ELR (cell line): ENCODE measurements at regions not wholly inside any gene's neighbourhood (a gene's known extent, or its start where the extent isn't known, plus 50 kb on each side); places are given as distances from the start of the nearest gene placed in this dataset.

Source experiments
- DNase-seq: peaks from one replicate; pipeline ENCODE4 v3.0.0-alpha.2; 2015; ENCODE audit warnings: low read depth

DNA sequence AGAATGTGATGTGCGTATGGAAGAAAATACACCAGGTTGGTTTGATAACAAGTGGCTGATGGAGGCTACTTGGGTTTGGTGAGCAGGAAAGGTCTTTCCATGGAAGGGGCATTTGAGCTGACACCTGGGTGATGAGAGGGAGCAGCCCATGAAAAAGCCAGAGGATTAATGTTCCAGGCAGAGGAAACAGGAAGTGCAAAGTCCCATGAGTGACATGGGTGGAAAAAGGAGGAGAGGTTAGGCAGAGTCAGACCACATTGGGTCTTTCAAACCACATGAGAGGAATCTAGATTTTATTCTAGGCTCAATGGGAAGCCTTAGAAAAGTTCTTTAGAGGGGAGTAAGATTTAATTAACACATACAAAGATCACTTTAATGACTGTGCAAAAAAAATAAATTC, 195.7 kb downstream of the LRATD1 start:
- DNase-seq, result no peak

DNA sequence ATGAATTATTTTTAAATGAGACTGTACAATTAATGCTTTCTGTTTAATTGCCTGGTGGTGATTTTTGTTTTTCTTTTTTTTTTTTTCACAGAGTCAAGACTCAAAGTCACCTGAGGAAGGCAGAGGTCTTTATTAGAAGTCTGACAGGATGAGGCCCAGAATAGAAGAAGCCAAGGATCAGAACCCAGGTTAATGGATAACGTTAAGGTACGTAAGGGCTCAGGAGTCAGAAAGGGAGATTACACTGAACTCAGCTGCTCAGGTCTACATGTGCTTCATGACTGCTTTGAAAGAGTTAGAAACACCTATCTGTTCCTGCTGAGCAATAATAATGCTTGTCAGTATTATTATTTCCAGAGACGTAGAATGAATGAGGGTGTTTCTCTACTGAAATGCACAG, 196.5 kb downstream of the LRATD1 start:
- DNase-seq, result no peak

DNA sequence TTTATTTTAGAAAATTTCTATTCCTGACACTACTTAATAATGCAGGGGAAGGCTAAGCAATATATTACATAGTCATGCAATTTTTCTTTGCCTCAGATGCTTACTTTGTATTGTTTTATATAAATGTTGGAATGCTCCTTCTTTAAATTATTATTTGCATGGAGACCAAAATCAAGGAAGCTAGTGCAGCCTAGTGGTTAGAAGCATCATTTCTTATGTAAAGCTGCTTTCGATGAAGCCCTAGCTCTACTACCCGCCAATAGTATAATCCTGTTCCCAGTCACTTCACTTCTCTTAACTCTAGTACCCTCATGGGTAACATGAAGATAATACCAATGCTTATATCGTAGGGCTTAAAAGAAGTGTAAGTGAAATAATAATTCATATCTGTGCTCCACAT, 198.9 kb downstream of the LRATD1 start:
- DNase-seq, result peak; percentile 22

DNA sequence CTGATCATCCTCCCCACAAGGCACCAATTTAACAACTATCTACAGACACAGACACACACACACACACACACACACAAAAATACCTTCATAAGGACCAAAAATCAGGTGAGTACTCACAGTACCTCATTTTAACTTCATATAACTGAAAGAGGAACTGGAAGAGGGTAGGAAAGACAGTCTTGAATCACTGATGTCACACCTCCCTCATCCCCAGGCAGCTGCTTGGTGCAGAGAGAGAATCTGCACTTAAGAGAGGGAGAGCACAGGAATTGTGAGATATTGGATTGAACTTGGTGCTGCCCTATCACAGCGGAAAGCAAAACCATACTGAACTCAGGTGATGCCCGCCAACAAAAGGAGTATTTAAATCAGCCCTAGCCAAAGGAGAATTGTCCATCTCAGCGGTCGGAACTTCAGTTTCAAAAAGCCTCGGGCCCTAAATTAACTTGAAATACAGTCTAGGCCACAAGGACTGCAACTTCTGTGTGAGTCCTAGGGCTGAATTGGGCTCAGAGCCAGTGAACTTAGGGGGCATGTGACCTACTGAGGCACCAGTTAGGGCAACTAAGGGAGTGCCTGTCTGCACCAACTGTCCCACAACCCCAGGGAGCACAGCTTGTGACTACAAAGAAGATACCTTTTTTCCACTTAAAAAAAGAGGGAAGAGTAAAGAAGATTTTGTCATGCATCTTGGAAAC, 211.1 kb downstream of the LRATD1 start:
- DNase-seq, result no peak

DNA sequence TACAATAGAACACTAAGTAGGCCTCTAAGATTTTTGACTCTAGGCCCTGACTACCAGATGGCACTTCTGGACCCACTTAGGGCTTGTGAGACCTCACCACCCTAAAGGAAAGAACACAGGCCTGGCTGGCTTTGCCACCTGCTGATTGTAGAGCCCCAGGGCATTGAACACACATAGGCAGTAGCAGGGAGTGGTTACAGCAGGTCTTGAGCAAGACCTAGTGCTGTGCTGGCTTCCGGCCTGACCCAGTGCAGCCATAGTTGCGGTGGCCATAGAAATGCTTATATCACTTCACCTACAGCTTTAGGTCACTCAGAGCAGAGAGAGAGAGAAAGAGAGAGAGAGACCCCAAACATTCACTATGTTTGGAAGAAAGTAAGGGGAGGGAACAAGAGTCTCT, 223.2 kb downstream of the LRATD1 start:
- DNase-seq, result no peak

DNA sequence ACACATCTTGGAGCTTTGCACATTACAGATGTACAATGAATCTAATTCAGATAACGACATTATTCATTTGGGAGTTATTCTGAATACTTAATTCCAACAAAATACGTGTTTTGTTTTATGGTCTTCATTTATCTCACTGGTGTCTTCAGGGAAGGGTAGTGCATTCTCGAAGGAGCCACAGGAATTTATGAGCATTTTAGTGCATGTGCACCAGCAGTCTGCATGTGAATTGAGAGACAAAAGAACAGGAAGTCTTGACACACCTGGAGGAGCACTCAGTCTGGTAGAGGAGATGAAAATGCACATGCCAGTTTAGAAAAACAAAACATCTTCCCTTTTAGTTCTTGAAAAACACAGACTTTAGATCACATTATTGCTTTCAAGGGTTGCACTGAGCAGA, 228.7 kb downstream of the LRATD1 start:
- no peak for DNase-seq

DNA sequence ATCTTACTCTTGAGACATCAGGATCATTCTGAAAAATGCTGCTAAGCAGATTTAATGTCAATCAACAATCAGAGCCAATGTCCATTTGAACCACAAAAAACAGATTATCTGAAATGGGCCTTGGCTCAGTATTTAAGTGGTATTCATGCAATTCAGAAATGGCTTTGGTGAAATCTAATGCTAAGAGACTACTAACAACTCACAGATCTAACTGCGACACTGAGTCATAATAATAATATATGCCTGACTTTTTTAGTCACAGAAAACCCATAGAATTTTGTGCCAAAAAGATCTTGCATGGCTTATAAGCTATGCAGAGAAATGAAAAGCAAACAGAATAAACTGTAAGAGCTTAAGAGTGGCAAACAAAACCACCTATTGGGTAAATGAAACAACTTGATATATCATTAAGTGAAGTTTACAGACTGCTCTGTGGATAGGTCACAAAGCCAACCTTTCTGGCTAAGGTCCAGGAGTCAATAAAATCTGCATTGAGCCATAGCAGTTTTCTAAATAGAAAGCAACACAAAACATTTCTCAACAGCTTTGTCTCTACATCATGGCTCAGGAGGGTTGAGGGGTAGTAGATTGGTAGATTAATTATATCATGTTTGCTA, 234.3 kb downstream of the LRATD1 start:
- no peak for DNase-seq

DNA sequence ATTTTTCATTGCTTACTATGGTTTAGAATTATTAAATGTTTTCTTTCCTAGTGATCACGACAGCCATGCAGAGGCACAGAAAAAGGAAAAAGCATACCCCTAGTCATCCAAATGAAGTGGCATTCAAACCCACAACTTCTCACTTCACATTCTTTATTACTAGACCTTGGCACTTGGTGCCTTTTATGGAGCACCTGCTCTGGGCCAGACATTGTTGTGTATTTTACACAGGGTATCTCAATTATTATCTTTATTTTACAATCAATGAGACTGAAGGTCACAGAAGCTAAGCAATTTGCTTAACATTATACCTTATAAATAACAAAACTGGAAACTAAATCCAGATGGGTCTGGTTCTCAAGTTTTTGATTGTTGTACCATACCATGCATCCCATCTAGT, 235.3 kb downstream of the LRATD1 start:
- no peak for DNase-seq

DNA sequence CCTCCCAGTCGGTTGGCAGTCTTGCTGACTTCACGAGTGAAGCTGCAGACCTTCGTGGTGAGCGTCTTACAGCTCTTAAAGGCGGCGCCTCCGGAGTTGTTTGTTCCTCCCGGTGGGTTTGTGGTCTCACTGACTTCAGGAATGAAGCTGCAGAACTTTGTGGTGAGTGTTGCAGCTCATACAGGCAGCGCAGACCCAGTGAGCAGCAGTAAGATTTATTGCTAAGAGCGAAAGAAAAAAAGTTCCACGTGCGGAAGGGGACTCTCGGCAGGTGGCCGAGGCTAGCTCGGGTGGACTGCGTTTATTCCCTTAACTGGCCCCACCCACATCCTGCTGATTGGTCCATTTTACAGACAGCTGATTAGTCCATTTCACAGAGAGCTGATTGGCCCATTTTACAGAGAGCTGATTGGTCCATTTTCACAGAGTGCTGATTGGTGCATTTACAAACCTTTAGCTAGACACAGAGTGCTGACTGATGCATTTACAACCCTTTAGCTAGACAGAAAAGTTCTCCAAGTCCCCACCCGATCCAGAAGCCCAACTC, 240.3 kb downstream of the LRATD1 start:
- DNase-seq, result no peak

DNA sequence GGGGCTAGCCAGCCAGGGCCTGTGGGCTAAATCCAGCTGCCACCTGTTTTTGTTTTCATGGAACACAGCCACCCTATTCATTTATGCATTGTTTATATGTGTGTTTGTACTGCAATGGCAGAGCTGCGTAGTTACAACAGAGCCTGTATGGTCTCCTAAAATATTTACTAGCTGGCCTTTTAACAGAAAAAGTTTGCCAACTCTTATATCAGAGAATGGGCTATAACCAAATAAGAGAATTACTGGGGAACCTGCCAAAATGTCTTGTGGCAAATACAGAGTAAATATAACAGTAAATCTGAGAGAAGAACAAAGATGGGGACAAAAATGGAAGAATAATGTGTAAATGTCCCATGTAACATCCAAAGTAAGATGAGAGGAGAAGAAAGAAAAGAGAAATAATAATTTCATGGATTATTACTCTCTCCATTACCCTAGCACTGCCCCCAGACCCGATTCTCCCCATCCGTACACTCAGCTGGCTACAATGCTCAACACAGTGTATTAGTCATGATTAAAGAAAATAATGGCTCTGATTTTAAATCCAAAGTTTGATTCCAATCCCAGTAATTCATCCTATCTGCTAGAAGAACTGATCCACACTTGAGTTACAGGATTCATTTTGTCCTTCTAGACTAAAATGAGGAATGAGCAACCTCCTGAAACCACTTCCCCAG, 249.3 kb downstream of the LRATD1 start:
- DNase-seq, result no peak

DNA sequence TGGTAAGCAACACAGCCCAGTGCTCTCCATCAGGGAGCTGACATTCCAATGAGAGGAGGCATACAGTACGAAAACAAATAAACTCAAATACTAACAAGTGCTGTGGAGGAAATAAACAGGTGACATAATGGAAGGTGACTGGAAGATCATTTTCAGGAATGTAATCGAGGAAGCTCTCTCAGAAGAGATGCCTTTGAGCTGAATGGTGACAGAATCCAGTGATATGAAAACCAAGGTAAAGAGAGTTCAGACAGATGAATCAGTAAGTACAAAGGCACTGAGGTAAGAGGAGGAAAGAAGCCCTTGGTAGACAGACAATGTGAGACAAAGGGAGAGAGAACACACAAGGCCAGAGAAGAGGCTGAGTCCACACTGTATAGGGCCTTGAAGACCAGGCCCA, 252.1 kb downstream of the LRATD1 start:
- no peak for DNase-seq

DNA sequence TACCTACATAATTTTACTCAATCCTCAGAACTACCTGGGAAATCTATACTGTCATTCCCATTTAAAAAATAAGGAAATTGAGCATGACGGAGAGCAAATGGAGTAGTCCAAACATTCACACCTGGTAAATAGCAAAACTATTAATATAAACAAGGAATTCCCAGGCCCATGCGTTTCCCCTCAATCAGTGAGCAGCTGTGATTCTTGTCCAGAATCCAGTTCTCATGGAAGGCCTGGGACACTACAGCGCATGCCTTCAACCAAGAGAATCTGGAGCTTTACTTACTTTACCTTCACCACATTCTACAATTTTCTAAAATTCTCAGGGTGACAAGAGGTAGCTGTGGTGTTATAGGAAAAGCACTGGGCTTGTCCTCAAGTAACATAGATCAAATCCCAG, 259.0 kb downstream of the LRATD1 start:
- no peak for DNase-seq

DNA sequence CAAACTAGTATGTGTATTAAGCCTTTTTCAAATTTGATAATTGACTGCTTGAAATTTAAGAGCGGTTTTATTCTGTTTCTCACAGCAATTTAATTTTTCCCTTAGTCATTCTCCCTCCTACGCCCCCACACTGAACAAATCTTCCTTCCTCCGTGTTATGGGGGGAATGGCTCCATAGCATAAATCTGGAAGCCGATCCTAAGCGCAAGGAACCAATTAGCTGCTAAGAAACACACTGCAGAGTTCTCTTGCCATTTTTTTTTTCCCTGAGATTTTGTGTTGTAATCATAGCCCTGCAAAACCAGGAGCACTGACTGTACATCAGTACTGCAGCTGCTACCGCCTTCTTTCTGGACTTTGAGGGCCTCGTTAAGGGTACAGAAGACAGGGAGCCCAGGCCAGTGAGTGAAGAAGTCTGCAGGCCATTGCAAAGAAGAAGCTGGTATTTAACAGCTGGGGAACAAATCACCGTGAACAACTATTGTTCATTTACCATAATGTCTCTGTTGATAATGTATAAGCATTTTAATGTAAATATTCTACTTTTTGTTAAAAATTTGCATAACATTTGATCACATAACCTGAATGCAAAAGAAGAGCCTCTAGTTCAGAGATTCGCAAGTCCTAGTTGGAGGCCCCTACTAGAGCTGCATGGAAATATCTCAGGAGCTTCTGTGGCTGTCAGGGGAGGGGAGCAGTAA, 264.0 kb downstream of the LRATD1 start:
- no peak for DNase-seq

DNA sequence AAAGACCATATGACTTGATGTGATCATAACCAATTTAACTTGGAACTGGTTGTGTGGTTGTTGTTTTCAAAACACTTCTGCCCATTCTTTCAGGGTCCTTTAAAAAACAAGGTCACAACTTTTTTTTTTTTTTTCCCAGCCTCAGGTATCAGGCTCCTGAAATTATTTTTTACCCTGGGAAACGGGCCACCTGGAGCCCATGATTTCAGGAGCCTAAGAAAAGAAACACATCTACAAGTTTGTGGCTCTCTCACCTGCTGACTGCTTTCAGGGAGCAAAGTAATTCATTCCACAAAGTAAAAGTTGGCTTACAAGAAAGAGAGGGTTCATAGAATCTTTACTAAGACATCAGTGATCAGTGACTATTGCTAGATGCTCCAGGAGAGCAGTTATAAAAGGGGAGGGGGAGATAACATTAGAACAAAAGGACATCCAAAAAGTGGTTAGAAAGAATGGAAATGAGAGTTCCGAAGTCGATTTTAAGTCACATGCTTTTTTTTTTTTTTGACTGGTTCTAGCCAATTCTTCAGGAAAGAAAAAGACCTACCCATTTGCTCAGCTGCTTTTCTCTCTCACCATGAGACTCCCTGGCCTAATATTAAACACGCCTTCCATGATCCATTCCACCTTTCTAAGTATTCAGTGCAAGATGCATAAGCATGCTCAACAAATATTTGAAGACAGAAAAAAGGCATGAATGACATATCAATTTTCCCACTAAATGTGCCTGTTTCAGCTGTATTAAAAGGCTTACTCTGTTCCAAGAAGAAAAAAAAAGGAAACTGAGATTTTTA, 267.3 kb downstream of the LRATD1 start:
- no peak for DNase-seq

DNA sequence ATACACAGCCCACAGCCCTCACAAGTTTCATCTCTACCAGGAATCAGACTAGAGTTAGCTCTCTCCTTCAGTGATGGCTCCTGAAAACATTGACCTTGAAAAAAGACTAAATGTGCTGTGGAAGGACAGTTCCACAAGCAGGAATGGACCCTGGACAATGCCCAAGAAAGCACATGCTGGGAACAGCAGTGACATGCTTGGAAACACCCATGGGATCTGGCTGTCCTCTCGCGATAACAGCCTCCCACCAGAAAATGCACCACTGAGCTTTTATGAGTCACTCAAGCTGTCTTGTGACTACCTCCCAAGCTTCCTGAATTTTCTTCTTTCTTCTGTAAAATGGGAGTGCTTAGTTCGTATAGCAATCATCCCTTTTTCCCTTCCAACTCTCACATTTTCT, 269.2 kb downstream of the LRATD1 start:
- DNase-seq, result no peak

DNA sequence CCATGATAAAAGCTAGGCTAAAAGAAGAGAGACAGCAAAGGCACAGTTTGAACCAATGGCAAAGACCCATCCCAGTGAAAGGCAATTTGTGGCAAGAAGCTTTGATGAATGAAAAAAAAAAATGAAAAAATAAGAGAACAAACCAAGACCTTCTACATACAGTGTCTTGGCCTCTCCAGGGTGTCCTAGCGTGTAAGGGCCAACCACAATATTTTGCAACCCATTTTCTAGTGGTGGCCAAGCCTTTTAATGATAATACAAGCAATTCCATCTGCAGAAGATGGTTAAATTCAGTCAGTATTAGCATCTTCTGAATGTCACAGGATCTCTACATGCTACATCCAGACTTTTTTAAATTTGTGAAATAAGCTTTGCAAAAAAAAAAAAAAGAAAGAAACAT, 270.4 kb downstream of the LRATD1 start:
- DNase-seq, result no peak

DNA sequence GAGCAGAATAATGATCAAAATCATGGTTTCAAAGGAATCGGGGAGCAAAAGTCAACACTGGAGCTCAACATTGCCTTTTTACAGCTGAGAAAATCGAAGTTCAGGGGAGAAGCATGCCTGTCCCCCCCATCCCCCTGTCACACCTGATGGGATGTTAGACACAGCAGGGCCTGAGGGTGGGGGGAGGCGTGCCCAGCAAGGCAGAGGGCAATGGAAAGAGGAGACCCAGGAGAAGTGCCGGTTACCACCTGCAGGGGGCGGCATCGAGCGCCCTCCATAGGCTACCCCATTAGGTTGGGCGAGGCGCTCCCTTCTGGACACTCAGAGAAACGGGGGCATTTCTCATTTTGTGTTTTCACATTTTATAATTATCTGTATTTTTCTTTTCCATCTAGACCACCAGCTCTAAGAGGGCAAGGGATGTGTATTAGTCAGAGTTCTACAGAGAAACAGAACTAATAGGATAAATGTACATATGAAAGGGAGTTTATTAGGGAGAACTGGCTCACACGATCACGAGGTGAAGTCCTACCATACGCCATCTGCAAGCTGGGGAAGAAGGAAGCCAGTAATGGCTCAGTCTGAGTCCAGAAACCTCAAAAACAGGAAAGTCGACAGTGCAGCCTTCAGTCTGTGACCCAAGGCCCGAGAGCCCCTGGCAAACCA, 271.3 kb downstream of the LRATD1 start:
- peak; percentile 18 for DNase-seq

DNA sequence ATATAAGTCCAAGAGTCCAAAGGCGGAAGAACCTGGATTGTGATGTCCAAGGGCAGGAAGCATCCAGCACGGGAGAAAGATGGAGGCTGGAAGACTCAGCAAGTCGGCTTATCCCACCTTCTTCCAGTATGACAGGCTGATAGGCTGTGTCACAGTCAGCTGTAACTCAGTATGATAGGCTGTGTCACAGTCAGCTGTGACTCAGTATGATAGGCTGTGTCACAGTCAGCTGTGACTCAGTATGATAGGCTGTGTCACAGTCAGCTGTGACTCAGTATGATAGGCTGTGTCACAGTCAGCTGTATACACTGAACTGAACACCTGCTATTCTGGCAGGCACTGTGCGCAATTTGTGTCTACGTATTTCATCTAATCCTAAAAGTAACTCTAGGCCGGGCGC, 271.9 kb downstream of the LRATD1 start:
- peak; percentile 26 for DNase-seq

DNA sequence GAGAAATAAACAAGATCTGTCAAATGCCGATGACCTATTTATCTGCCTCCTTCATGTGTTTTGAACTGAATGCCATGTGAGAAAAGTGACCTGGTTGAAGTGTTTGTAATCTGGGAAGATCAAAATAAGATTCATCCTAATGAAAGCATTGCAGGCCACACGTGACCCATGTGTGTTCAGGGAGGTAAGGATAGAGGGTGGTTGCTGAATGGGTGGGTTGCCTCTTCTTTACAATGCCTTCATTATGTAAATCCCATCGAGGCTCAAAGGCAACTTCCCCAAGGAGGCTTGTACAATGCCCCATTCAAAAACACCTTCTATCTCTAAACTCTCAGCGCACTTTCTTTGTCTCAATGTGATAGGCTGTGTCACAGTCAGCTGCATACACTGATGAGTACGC, 273.1 kb downstream of the LRATD1 start:
- DNase-seq, result no peak

DNA sequence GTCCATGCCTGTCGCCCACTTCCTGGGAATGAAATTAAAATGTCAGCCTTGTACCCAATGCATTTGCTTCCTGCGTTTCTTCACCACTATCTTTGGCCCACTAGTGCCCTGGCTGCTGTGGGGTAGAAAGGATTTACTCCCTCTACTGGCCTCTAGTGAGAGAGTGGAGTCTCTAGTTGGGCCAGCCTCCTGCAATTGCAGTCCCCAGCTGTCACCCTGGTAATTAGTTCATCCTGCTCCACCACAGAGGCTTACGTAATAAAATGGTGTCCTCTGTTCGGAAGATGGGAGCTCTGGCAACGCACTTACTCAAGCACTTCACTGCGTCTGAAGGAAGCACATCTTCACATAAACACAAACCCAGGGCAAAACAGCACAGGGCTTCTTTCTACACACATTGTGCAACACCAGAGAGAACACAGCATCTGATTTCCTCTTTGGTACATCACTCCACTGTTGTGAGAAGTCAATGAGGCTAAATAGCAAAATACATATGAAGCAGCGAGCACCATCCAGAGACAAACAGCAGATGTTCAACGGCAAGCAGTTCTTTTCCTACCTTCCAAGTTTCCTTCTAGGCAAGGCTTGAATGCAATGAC, 274.6 kb downstream of the LRATD1 start:
- DNase-seq, result peak; percentile 8

DNA sequence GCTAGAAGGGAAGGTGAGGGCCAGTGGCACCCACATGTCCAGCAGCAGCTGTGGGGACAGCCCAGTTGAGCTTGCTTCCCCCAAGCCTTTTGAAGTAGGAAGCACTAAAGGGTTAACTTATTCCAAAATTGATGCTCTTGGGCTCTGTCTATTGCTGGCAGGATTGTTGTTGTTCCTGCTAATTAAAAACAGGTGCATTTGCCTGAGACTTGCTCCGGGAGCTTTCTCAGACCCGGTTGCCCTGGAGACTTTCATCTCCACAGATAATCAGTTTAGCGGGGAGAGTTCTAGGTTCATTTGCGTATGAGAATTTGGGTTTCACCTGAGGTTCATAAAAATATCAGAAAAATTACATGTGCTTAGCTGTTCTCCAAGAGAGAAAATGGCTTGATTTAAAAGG, 277.3 kb downstream of the LRATD1 start:
- no peak for DNase-seq
